ENCODE measurements at regions not wholly inside any gene's neighbourhood (a gene's known extent, or its start where the extent isn't known, plus 50 kb on each side); places are given as distances from the start of the nearest gene placed in this dataset.
"Not testable (repeated sequence)": the region's sequence is repeated elsewhere in the genome, so short reads cannot be mapped to it uniquely, and the experiment has no call there.

DNA sequence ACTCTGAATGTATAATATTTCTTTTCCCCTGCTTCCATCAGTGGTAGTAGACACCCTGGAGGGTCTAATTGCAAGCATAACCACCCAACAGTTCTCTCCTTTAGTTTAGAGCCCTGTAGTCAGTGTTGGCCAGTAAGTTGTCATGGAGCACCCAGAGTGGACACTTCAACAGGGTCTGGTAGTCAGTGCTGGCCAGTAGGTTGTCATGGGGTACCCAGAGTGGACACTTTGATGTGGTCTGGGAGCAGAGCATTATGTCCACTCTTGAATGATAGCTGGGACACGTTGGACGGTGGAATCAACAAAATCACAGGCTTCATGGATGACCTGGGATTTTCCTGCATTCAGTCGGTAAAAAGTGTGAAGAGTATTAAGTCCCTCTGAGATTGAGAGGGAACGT lies 864.9 kb upstream of the TPTE start:
- H3K27ac Mint-ChIP-seq; CTCF ChIA-PET; H3K4me1 Mint-ChIP-seq; H3K27me3 Mint-ChIP-seq; H3K4me3 Mint-ChIP-seq; H3K36me3 Mint-ChIP-seq (ENCODE audit: low read depth); POLR2A ChIA-PET; DNase-seq: not testable (repeated sequence)
- peaks cover 15% of the 10 kb centered on the region for H3K9me3 Mint-ChIP-seq

DNA sequence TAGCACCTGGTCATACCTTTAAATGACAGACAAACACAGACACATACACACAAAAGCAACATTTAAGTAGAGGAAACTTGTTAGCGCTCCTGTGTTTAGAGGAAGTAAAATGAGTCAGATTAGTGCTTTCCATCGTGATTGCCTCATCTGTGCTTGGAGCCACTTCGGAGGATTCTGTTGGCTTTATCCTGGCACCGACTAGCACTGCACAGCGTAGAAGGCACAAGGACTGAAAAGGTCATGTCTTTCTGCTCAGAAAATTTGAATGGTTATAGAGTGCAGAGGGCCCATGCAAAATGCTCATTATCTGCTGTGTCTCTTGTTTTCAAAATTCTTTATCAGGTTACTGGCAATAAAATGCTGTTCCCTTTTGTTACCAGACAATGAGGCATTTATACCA lies 863.6 kb upstream of the TPTE start:
- H3K4me1 Mint-ChIP-seq; H3K27ac Mint-ChIP-seq; DNase-seq; H3K36me3 Mint-ChIP-seq (ENCODE audit: low read depth); CTCF ChIA-PET; H3K4me3 Mint-ChIP-seq; POLR2A ChIA-PET; H3K27me3 Mint-ChIP-seq: not testable (repeated sequence)
- H3K9me3 Mint-ChIP-seq = peaks cover 13% of the 10 kb centered on the region

DNA sequence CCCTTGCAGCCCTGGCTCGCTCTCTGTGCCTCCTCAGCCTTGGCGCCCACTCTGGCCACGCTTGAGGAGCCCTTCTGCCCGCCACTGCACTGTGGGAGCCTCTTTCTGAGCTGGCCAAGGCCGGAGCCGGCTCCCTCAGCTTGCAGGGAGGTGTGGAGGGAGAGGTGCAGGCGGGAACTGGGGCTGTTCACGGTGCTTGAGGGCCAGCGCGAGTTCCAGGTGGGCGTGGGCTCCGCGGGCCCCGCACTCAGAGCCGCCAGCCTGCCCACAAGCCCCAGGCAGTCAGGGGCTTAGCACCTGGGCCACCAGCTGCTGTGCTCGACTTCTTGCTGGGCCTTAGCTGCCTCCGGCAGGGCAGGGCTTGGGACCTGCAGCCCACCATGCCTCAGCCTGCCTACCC lies 861.5 kb upstream of the TPTE start:
- H3K4me1 Mint-ChIP-seq; DNase-seq; CTCF ChIA-PET; H3K36me3 Mint-ChIP-seq (ENCODE audit: low read depth); H3K27ac Mint-ChIP-seq; H3K27me3 Mint-ChIP-seq; POLR2A ChIA-PET; H3K4me3 Mint-ChIP-seq: not testable (repeated sequence)
- H3K9me3 Mint-ChIP-seq = peaks cover 13% of the 10 kb centered on the region

DNA sequence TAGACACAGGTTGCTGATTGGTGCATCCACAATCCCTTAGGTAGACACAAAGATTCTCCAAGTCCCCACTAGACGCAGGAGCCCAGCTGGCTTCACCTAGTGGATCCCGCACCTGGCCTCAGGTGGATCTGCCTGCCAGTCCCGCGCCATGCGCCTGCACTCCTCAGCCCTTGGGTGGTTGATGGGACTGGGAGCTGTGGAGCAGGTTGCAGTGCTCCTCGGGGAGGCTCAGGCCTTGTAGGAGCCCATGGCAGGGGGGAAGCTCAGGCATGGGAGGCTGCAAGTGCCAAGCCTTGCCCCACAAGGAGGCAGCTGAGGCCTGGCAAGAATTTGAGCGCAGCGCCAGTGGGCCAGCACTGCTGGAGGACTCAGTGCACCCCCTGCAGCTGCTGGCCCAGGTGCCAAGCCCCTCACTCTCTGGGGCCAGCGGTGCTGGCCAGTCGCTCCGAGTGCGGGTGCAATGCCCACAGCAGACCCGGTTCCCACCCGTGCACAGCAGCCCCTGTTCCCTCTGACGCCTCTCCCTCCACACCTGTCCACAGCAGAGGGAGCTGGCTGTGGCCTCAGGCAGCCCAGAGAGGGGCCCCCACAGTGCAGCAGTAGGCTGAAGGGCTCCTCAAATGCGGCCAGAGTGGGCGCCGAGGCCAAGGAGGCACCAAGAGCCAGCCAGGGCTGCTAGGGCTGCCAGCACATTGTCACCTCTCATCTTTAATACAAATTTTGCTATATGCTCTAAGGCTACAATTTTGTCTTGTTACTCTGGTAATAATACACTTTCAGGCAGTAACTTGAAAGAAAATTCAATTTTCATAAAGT lies 857.3 kb upstream of the TPTE start:
- H3K4me1 Mint-ChIP-seq; CTCF ChIA-PET; H3K27me3 Mint-ChIP-seq; H3K36me3 Mint-ChIP-seq (ENCODE audit: low read depth); H3K4me3 Mint-ChIP-seq; H3K27ac Mint-ChIP-seq; H3K9me3 Mint-ChIP-seq; POLR2A ChIA-PET; DNase-seq: not testable (repeated sequence)

DNA sequence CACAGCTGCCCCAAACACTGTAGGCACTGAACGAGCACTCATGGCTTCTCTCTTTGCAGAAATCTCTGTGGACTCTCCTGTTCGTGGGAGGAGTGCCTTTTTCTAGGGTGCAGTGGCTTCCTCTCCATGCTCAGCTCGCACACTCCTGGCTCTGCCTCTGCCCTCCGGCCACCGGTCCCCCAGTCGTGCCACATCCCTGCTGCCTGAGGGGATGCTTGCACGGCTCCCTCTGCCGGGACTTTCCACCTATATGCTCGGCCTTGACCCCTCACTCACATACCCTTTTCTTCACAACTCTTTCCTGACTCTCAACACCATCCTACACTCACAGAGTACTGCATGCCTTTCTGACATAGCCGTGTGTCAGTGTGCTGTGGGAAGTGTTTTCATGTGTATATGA lies 845.6 kb upstream of the TPTE start:
- CTCF ChIA-PET; H3K4me3 Mint-ChIP-seq; H3K9me3 Mint-ChIP-seq; H3K36me3 Mint-ChIP-seq (ENCODE audit: low read depth); H3K27ac Mint-ChIP-seq; H3K27me3 Mint-ChIP-seq; POLR2A ChIA-PET; DNase-seq; H3K4me1 Mint-ChIP-seq: not testable (repeated sequence)

DNA sequence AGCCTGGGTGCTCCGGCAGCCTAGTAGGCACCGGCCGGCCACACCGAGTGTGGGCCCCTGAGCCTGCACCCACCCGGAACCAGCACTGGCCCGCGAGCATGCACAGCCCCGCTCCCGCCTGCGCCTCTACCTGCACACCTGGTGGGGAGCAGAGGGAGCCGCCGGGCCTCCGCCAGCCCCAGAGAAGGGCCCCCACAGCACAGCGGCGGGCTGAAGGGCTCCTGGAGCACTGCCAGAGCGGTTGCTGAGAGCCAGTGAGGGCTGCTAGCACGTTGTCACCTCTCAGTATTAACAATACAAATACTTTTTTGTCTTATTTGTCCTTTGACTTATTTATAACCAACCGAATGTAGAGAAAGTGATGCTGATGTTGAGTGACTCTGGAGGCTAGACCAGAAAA lies 842.4 kb upstream of the TPTE start:
- POLR2A ChIA-PET; H3K27me3 Mint-ChIP-seq; DNase-seq; CTCF ChIA-PET; H3K4me3 Mint-ChIP-seq; H3K27ac Mint-ChIP-seq; H3K9me3 Mint-ChIP-seq; H3K36me3 Mint-ChIP-seq (ENCODE audit: low read depth); H3K4me1 Mint-ChIP-seq: not testable (repeated sequence)

DNA sequence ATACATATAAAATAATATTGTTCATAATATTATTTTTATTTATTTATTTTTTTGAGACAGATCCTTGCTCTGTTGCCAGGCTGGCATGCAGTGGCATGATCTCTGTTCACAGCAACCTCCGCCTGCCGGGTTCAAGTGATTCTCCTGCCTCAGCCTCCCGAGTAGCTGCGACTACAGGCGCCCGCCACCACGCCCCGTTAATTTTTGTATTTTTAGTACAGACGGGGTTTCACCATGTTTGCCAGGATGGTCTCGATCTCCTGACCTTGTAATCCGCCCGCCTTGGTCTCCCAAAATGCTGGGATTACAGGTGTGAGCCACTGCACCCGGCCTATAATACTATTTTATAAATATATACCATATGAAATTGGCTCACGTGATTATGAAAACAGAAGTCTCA lies 832.4 kb upstream of the TPTE start:
- H3K9me3 Mint-ChIP-seq; H3K27ac Mint-ChIP-seq; H3K4me3 Mint-ChIP-seq; CTCF ChIA-PET; POLR2A ChIA-PET; DNase-seq; H3K36me3 Mint-ChIP-seq (ENCODE audit: low read depth); H3K27me3 Mint-ChIP-seq; H3K4me1 Mint-ChIP-seq: not testable (repeated sequence)

DNA sequence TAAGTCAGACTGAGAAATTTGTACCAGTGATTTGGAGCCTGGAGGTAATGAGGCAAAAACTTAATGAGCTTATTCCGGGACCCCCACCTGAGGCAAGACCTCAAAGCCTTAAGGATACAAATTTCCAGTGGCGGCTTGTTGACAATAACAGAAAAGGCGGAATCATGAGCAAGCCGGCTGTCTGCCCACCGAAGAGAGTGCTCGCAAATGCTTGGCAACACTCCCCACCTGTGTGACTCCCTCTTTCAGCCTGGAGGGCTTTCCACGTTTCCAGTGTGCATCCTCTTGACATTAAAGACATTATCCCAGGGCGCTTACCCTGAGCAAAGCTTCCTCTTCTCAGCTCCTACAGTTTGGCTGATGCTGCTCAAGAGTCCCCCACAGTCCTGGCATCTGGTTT lies 830.4 kb upstream of the TPTE start:
- POLR2A ChIA-PET; CTCF ChIA-PET; H3K27me3 Mint-ChIP-seq; H3K4me3 Mint-ChIP-seq; H3K4me1 Mint-ChIP-seq; H3K36me3 Mint-ChIP-seq (ENCODE audit: low read depth); DNase-seq; H3K27ac Mint-ChIP-seq; H3K9me3 Mint-ChIP-seq: not testable (repeated sequence)

DNA sequence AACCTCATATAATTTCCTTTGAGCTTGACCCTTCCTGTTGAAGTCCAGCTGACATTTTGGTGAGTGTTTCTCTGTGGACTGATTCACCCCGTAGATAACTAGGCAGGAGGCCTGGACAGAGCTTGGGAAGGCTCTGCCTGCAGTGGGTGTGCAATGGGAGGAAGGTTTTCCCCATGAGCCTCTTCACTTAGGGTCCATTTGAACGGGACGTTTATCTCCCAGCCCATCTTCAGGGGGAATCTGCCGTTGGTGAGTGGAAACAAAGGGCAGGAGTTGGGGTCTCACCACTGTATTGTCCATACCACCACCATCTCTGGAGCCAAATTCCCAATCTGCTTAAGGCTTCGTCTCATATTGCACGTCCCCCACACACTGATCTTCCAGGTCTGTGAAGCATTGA lies 825.6 kb upstream of the TPTE start:
- H3K27me3 Mint-ChIP-seq; H3K27ac Mint-ChIP-seq; H3K4me1 Mint-ChIP-seq; CTCF ChIA-PET; H3K36me3 Mint-ChIP-seq (ENCODE audit: low read depth); H3K4me3 Mint-ChIP-seq; POLR2A ChIA-PET; H3K9me3 Mint-ChIP-seq; DNase-seq: not testable (repeated sequence)

DNA sequence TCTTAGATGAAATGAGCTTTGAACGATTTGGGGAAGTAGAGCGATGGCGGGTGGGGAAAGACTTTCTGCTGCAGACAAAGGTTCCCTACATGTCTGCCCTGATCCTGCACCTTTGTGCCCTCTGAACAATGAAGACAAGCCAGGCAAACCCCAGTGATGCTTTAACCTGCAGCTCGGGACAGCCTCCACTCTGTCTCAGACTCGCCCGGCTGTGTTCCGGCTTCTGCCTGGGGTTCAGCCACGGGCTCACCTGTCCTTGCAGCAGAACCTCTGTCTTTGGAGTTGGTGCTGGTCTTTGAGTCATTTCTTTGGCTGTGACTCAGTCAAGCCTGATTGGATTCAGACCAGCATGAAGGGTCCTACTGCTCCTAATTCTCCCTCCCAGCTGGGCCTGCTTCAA lies 823.6 kb upstream of the TPTE start:
- DNase-seq; H3K27ac Mint-ChIP-seq; POLR2A ChIA-PET; H3K9me3 Mint-ChIP-seq; H3K27me3 Mint-ChIP-seq; CTCF ChIA-PET; H3K4me3 Mint-ChIP-seq; H3K36me3 Mint-ChIP-seq (ENCODE audit: low read depth); H3K4me1 Mint-ChIP-seq: not testable (repeated sequence)

DNA sequence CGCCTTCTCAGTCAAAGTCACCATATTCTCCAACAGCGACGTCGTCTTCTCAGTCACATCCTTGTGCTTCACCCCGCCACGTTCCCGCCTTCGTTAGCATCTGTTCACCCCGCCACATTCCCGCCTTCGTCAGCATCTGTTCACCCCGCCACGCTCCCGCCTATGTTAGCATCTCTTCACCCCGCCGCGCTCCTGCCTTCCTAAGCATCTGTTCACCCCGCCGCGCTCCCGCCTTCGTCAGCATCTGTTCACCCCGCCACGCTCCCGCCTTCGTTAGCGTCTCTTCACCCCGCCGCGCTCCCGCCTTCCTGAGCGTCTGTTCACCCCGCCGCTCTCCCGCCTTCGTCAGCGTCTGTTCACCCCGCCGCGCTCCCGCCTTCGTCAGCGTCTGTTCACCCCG lies 816.4 kb upstream of the TPTE start:
- H3K9me3 Mint-ChIP-seq; H3K4me1 Mint-ChIP-seq; DNase-seq; H3K27me3 Mint-ChIP-seq; H3K27ac Mint-ChIP-seq; POLR2A ChIA-PET; H3K4me3 Mint-ChIP-seq; H3K36me3 Mint-ChIP-seq (ENCODE audit: low read depth); CTCF ChIA-PET: not testable (repeated sequence)

DNA sequence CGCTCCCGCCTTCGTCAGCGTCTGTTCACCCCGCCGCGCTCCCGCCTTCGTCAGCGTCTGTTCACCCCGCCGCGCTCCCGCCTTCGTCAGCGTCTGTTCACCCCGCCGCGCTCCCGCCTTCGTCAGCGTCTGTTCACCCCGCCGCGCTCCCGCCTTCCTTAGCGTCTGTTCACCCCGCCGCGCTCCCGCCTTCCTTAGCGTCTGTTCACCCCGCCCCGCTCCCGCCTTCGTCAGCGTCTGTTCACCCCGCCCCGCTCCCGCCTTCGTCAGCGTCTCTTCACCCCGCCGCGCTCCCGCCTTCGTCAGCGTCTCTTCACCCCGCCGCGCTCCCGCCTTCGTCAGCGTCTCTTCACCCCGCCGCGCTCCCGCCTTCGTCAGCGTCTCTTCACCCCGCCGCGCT lies 815.9 kb upstream of the TPTE start:
- H3K27ac Mint-ChIP-seq; CTCF ChIA-PET; POLR2A ChIA-PET; H3K4me3 Mint-ChIP-seq; H3K36me3 Mint-ChIP-seq (ENCODE audit: low read depth); H3K27me3 Mint-ChIP-seq; H3K4me1 Mint-ChIP-seq; H3K9me3 Mint-ChIP-seq; DNase-seq: not testable (repeated sequence)

DNA sequence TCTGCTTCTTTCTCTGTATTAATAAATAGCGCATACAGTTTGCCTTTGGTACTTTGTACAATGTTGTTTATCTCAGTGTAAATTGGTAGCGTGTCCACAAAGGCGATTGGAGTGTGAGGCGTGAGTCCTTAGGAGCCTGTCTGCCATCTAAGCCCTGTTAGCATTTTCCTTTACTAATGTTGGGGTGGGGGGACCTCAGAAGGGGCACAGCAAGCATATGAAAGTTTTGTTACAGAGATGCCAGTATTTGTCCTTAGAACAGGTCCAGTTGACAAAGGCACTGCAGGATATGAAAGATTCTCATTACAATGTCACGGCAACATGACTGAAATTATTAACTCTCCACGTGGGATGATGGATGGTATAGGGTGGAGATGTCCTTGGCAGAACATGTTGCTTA lies 796.8 kb upstream of the TPTE start:
- CTCF ChIA-PET; DNase-seq; POLR2A ChIA-PET; H3K27ac Mint-ChIP-seq; H3K27me3 Mint-ChIP-seq; H3K4me3 Mint-ChIP-seq; H3K36me3 Mint-ChIP-seq (ENCODE audit: low read depth); H3K4me1 Mint-ChIP-seq: not testable (repeated sequence)
- peaks cover 35% of the 10 kb centered on the region for H3K9me3 Mint-ChIP-seq

DNA sequence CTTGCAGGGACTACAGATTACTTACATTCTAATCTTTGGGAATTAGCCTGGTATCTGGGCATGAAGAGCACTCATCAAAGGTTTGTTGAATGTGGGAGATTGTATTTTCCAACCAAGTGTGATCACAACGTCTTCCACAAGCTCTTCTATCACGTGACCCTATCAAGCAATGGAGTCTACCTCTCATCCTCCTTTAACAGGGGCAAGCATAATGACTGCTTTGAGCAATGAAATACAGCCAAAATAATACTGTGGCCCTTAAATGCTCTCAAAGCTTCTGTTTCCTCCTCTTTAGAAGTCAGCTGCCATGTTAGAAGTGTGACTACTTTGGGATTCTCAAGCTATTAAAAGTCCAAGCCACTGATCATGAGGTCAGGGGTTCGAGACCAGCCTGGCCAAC lies 794.2 kb upstream of the TPTE start:
- H3K4me1 Mint-ChIP-seq, H3K27ac Mint-ChIP-seq: not testable (repeated sequence)

More for the DNA sequence above, 794.2 kb upstream of the TPTE start:
- H3K27me3 Mint-ChIP-seq; POLR2A ChIA-PET; H3K36me3 Mint-ChIP-seq (ENCODE audit: low read depth); H3K4me3 Mint-ChIP-seq; DNase-seq: not testable (repeated sequence)
- CTCF ChIA-PET = interaction anchor here (1.0 kb wide), 1 partner anchor 9 kb away, joined by 5 read pairs; no protein-coding TSS in a partner anchor
- peaks cover 37% of the 10 kb centered on the region for H3K9me3 Mint-ChIP-seq
